H1 (cell line): ENCODE measurements at regions not wholly inside any gene's neighbourhood (a gene's known extent, or its start where the extent isn't known, plus 50 kb on each side); places are given as distances from the start of the nearest gene placed in this dataset.

Experiments
- CTCF ChIA-PET: fragments of 300-600 bp; sonication (Branson Sonifier 250); formaldehyde crosslinking; loops from one replicate; lab custom pipeline; 2021; ENCODE audit not compliant: partially characterized antibody; lab: Charles Lee
- POLR2A ChIA-PET: fragments of 300-600 bp; sonication (Branson Sonifier 250); formaldehyde crosslinking; loops from one replicate; lab custom pipeline; 2021; ENCODE audit warnings: inconsistent platforms; ENCODE audit not compliant: partially characterized antibody; lab: Charles Lee
- DNase-seq, 2 experiments: peaks; one replicate each; pipeline versions ENCODE4 v3.0.0 to v3.0.0-alpha.2; 2010 to 2022; ENCODE audit warnings: low spot score in 2 of 2, low read depth in 1 of 2, mixed read lengths in 1 of 2
- FAIRE-seq: peaks from 2 replicates; lab custom pipeline; 2011; peaks lifted over from hg19 to GRCh38; lab: Jason Lieb, UNC
- H2AFZ ChIP-seq: 2 replicates; pipeline ENCODE4 v1.8.1; 2012; ENCODE audit warnings: low read length, inconsistent platforms
- H2AK5ac ChIP-seq: 2 replicates; pipeline ENCODE4 v1.6.1; 2013; ENCODE audit warnings: low read depth, low read length
- H2BK120ac ChIP-seq: replicated peaks from 2 replicates; pipeline ENCODE3; 2013; ENCODE audit warnings: low read depth, low read length, inconsistent platforms
- H2BK12ac ChIP-seq: 2 replicates; pipeline ENCODE4 v1.6.1; 2013; ENCODE audit warnings: low read depth, low read length
- H2BK15ac ChIP-seq: 2 replicates; pipeline ENCODE4 v1.6.1; 2013; ENCODE audit warnings: low read length
- H2BK20ac ChIP-seq: 2 replicates; pipeline ENCODE4 v1.6.1; 2013; ENCODE audit warnings: low read length
- H2BK5ac ChIP-seq: 2 replicates; pipeline ENCODE4 v1.6.1; 2013; ENCODE audit warnings: low read depth, low read length
- H3K14ac ChIP-seq: 2 replicates; pipeline ENCODE4 v1.6.1; 2013; ENCODE audit warnings: inconsistent platforms; ENCODE audit not compliant: insufficient read length
- H3K18ac ChIP-seq: 2 replicates; pipeline ENCODE4 v1.6.1; 2013; ENCODE audit warnings: low read length; ENCODE audit errors: extremely low read depth
- H3K23ac ChIP-seq: 2 replicates; pipeline ENCODE4 v1.6.1; 2013; ENCODE audit warnings: inconsistent platforms; ENCODE audit not compliant: insufficient read length
- H3K23me2 ChIP-seq: 2 replicates; pipeline ENCODE4 v1.6.1; 2013; ENCODE audit warnings: low read depth, low read length
- H3K27ac ChIP-seq: 2 replicates; pipeline ENCODE4 v1.6.1; 2011; ENCODE audit warnings: low read depth, low read length, inconsistent platforms
- H3K27me3 ChIP-seq, 4 experiments: replicated peaks in 1 of 4; 1 replicate in 1 of 4; 2 replicates in 3 of 4; pipeline versions ENCODE4 v1.6.1 to v1.8.1; 2011 to 2013; ENCODE audit warnings: low read length in 3 of 4, mild to moderate bottlenecking in 3 of 4, inconsistent platforms in 2 of 4, mixed read lengths in 2 of 4, moderate library complexity in 1 of 4; ENCODE audit not compliant: control insufficient read depth in 3 of 4, insufficient read depth in 3 of 4; ENCODE audit errors: extremely low read depth in 1 of 4
- H3K36me3 ChIP-seq, 4 experiments: 2 replicates each; pipeline versions ENCODE4 v1.6.1 to v1.8.1; 2011 to 2013; ENCODE audit warnings: mild to moderate bottlenecking in 4 of 4, low read length in 3 of 4, moderate library complexity in 2 of 4, control low read depth in 1 of 4, inconsistent platforms in 1 of 4; ENCODE audit not compliant: insufficient read depth in 4 of 4, control insufficient read depth in 2 of 4
- H3K4ac ChIP-seq: replicated peaks from 2 replicates; pipeline ENCODE3; 2013; ENCODE audit warnings: low read length, low read depth, mixed read lengths, inconsistent platforms; ENCODE audit not compliant: insufficient read length
- H3K4me1 ChIP-seq, 4 experiments: replicated peaks in 1 of 4; 1 replicate in 1 of 4; 2 replicates in 3 of 4; pipeline versions ENCODE4 v1.6.1 to v1.8.1; 2011 to 2013; ENCODE audit warnings: low read length in 3 of 4, inconsistent platforms in 2 of 4, mixed read lengths in 1 of 4; ENCODE audit not compliant: insufficient read depth in 4 of 4, control insufficient read depth in 3 of 4
- H3K4me2 ChIP-seq, 2 experiments: 2 replicates each; pipeline versions ENCODE4 v1.6.1 to v1.8.1; 2011 to 2013; ENCODE audit warnings: low read depth in 2 of 2, low read length in 2 of 2, control low read depth in 1 of 2, inconsistent platforms in 1 of 2, mild to moderate bottlenecking in 1 of 2; ENCODE audit not compliant: insufficient read depth in 1 of 2
- H3K4me3 ChIP-seq, 4 experiments: fragments of 200-600, 300-600 bp in 1 of 4; sonication (generic), shearing (Covaris generic), sonication (Bioruptor Twin) in 1 of 4; 2 replicates each; pipeline versions ENCODE4 v1.5.1 to v1.8.1; 2011 to 2016; ENCODE audit warnings: low read length in 4 of 4, low read depth in 3 of 4, control low read depth in 2 of 4, inconsistent platforms in 2 of 4, mild to moderate bottlenecking in 2 of 4, mixed read lengths in 1 of 4, moderate library complexity in 1 of 4; ENCODE audit not compliant: insufficient read depth in 2 of 4; ENCODE audit errors: extremely low read depth in 1 of 4
- H3K56ac ChIP-seq: replicated peaks from 2 replicates; pipeline ENCODE3; 2013; ENCODE audit warnings: low read depth, mild to moderate bottlenecking, mixed read lengths, low read length, inconsistent platforms; ENCODE audit not compliant: insufficient read length
- H3K79me1 ChIP-seq: 2 replicates; pipeline ENCODE4 v1.6.1; 2013; ENCODE audit warnings: low read depth, low read length, control low read depth
- H3K79me2 ChIP-seq, 2 experiments: 2 replicates each; pipeline versions ENCODE4 v1.6.1 to v1.8.1; 2012 to 2013; ENCODE audit warnings: low read length in 2 of 2, mild to moderate bottlenecking in 2 of 2, inconsistent platforms in 1 of 2; ENCODE audit not compliant: insufficient read depth in 2 of 2, control insufficient read depth in 1 of 2
- H3K9ac ChIP-seq, 4 experiments: replicated peaks in 1 of 4; 1 replicate in 1 of 4; 2 replicates in 3 of 4; pipeline versions ENCODE4 v1.6.1 to v1.8.1; 2011 to 2013; ENCODE audit warnings: low read depth in 3 of 4, low read length in 3 of 4, control low read depth in 2 of 4, mild to moderate bottlenecking in 2 of 4, moderate library complexity in 2 of 4, inconsistent platforms in 1 of 4; ENCODE audit errors: extremely low read depth in 1 of 4
- H3K9me3 ChIP-seq, 2 experiments: 2 replicates each; pipeline versions ENCODE4 v1.6.1 to v1.8.1; 2012 to 2013; ENCODE audit warnings: mild to moderate bottlenecking in 2 of 2, moderate library complexity in 2 of 2, control low read depth in 1 of 2, inconsistent platforms in 1 of 2, low read depth in 1 of 2, low read length in 1 of 2, mixed read lengths in 1 of 2; ENCODE audit not compliant: insufficient read depth in 2 of 2
- H4K20me1 ChIP-seq, 2 experiments: replicated peaks in 1 of 2; 2 replicates each; pipeline versions ENCODE3 to v1.8.1; 2011 to 2013; ENCODE audit warnings: inconsistent platforms in 2 of 2, low read length in 2 of 2, mild to moderate bottlenecking in 1 of 2; ENCODE audit not compliant: insufficient read depth in 2 of 2, control insufficient read depth in 1 of 2
- H4K5ac ChIP-seq: 2 replicates; pipeline ENCODE4 v1.6.1; 2013; ENCODE audit warnings: low read length, low read depth, mixed read lengths, inconsistent platforms; ENCODE audit not compliant: insufficient read length
- H4K8ac ChIP-seq: 2 replicates; pipeline ENCODE4 v1.8.0; 2013; ENCODE audit warnings: mild to moderate bottlenecking, moderate library complexity, low read length, inconsistent platforms; ENCODE audit not compliant: insufficient read depth; ENCODE audit errors: extremely low read depth
- H4K91ac ChIP-seq: replicated peaks from 2 replicates; pipeline ENCODE3; 2013; ENCODE audit warnings: low read length, mixed read lengths, inconsistent platforms; ENCODE audit not compliant: insufficient read length
- FOSL1 ChIP-seq: IDR thresholded peaks from 2 replicates; pipeline ENCODE4 v1.6.1; 2011; ENCODE audit warnings: mild to moderate bottlenecking, low read depth, low read length, moderate library complexity; ENCODE audit not compliant: insufficient read depth
- HDAC2 ChIP-seq, 2 experiments: fragments of 300-600 bp in 1 of 2; sonication (generic) in 1 of 2; IDR thresholded peaks; 2 replicates each; pipeline ENCODE4 v1.6.1; 2011 to 2012; ENCODE audit warnings: low read depth in 2 of 2, low read length in 2 of 2, mild to moderate bottlenecking in 2 of 2, moderate library complexity in 2 of 2, borderline replicate concordance in 1 of 2, inconsistent platforms in 1 of 2
- POLR2AphosphoS5 ChIP-seq: IDR thresholded peaks from 2 replicates; pipeline ENCODE4 v1.6.1; 2011; ENCODE audit warnings: low read depth, low read length
- RNF2 ChIP-seq: fragments of 200-900, 300-1000 bp; sonication (generic); IDR thresholded peaks from 2 replicates; pipeline ENCODE4 v1.7.1; 2016; ENCODE audit warnings: borderline replicate concordance, low read depth, mild to moderate bottlenecking, antibody characterized with exemption, low read length; ENCODE audit not compliant: poor library complexity, severe bottlenecking; ENCODE audit errors: missing control alignments
- USF2 ChIP-seq: IDR thresholded peaks from 2 replicates; pipeline ENCODE4 v1.6.1; 2011; ENCODE audit warnings: low read length, improper control_type of control experiment

GRCh38 chr11:109698237-109698636 is 276.2 kb downstream of the C11orf87 start:
- Histone ChIP-seq H3K4me3 (no peak overlapping the region), H3K23ac (no peak overlapping the region), H4K5ac (no peak overlapping the region), H3K4me1 (no peaks in the 10 kb centered on the region), H3K4ac (no peak overlapping the region), H2BK5ac (no peak overlapping the region), H3K36me3 (no peaks in the 10 kb centered on the region), H3K18ac (no peak overlapping the region), H3K56ac (no peak overlapping the region), H2BK15ac (no peak overlapping the region), H3K79me2 (no peaks in the 10 kb centered on the region), H3K23me2 (no peaks in the 10 kb centered on the region; the same call in 1 of the 2 replicates), H2AK5ac (no peak overlapping the region), H2BK12ac (no peak overlapping the region), H4K20me1 (no peaks in the 10 kb centered on the region), H3K14ac (no peak overlapping the region), H3K9ac (no peak overlapping the region), H4K91ac (no peak overlapping the region), H3K27ac (no peak overlapping the region), H2BK20ac (no peak overlapping the region), H3K79me1 (no peaks in the 10 kb centered on the region), H3K9me3 (peaks cover 8 to 11% of the 10 kb centered on the region in 2 experiments), H3K4me2 (no peak overlapping the region), H3K27me3 (no peaks in the 10 kb centered on the region), H2AFZ (no peak overlapping the region), H2BK120ac (no peak overlapping the region), H4K8ac (no peak overlapping the region)
- ChIA-PET POLR2A (no interaction called here), CTCF (interaction anchor here (0.9 to 4.8 kb wide), 9 partner anchors 11 to 609 kb away, joined by 3 to 25 read pairs (median 4); no protein-coding TSS in a partner anchor)
- TF ChIP-seq USF2, result no peak
- no peak for TF ChIP-seq FOSL1
- TF ChIP-seq HDAC2 (IDR thresholded peaks at IDR 0.05; ENCODE audit: borderline replicate concordance in 1 of 2, low read depth in 2 of 2, low read length in 2 of 2), result no peak
- no peak for TF ChIP-seq RNF2
- no peak for TF ChIP-seq POLR2AphosphoS5
- FAIRE-seq, result no peak
- DNase-seq, result no peak
